Liver (tissue), 8 donors: ENCODE measurements at regions not wholly inside any gene's neighbourhood (a gene's known extent, or its start where the extent isn't known, plus 50 kb on each side); places are given as distances from the start of the nearest gene placed in this dataset.

Source experiments
- DNase-seq: peaks from one replicate; pipeline ENCODE4 v3.0.0-alpha.2; 2017; ENCODE audit warnings: low spot score
- H3K27ac ChIP-seq, 2 donors: one replicate each; pipeline ENCODE4 v1.7.0; 2013; ENCODE audit warnings: inconsistent platforms in 2 of 2, low read length in 2 of 2, control low read depth in 1 of 2, low read depth in 1 of 2, mild to moderate bottlenecking in 1 of 2
- H3K27me3 ChIP-seq, 4 donors: one replicate each; pipeline versions ENCODE4 v1.6.1 to v1.7.0; 2013; ENCODE audit warnings: low read length in 3 of 4, inconsistent platforms in 1 of 4, mild to moderate bottlenecking in 1 of 4, moderate library complexity in 1 of 4; ENCODE audit not compliant: control insufficient read depth in 4 of 4, insufficient read depth in 4 of 4
- H3K36me3 ChIP-seq, 4 donors: one replicate each; pipeline versions ENCODE4 v1.6.1 to v1.7.0; 2013; ENCODE audit warnings: low read length in 3 of 4, mild to moderate bottlenecking in 3 of 4, low read depth in 1 of 4, moderate library complexity in 1 of 4; ENCODE audit not compliant: control insufficient read depth in 4 of 4, insufficient read depth in 3 of 4
- H3K4me1 ChIP-seq, 4 donors: one replicate each; pipeline versions ENCODE4 v1.6.1 to v1.7.0; 2013; ENCODE audit warnings: low read length in 3 of 4, mild to moderate bottlenecking in 3 of 4, moderate library complexity in 1 of 4; ENCODE audit not compliant: control insufficient read depth in 4 of 4, insufficient read depth in 4 of 4
- H3K4me3 ChIP-seq, 3 donors: one replicate each; pipeline versions ENCODE4 v1.6.1 to v1.7.0; 2013; ENCODE audit warnings: low read length in 3 of 3, control low read depth in 1 of 3, low read depth in 1 of 3, mild to moderate bottlenecking in 1 of 3
- H3K9ac ChIP-seq, 2 donors: one replicate each; pipeline ENCODE4 v1.7.0; 2013; ENCODE audit warnings: low read length in 2 of 2, mild to moderate bottlenecking in 2 of 2, moderate library complexity in 2 of 2, control low read depth in 1 of 2, low read depth in 1 of 2
- H3K9me3 ChIP-seq, 4 donors: one replicate each; pipeline versions ENCODE4 v1.6.1 to v1.7.0; 2013; ENCODE audit warnings: low read length in 3 of 4; ENCODE audit not compliant: control insufficient read depth in 4 of 4
- CTCF ChIP-seq: fragments of 150-350 bp; IDR thresholded peaks from 2 replicates; pipeline ENCODE4 v1.5.1; 2017; ENCODE audit warnings: improper control_type of control experiment, low read depth, low read length; ENCODE audit not compliant: missing input control
- EGR1 ChIP-seq, 2 donors: IDR thresholded peaks; 2 replicates each; pipeline ENCODE4 v1.6.1; 2016 to 2018; ENCODE audit warnings: antibody characterized with exemption in 2 of 2, low read depth in 2 of 2
- FOXA1 ChIP-seq: IDR thresholded peaks from 2 replicates; pipeline ENCODE4 v1.6.1; 2016; ENCODE audit warnings: antibody characterized with exemption
- FOXA2 ChIP-seq: IDR thresholded peaks from 2 replicates; pipeline ENCODE4 v1.6.1; 2016; ENCODE audit warnings: antibody characterized with exemption
- GABPA ChIP-seq, 2 donors: IDR thresholded peaks in 1 of 2; conservative IDR thresholded peaks in 1 of 2; 2 replicates each; pipeline ENCODE4 v1.6.1; 2016; ENCODE audit warnings: antibody characterized with exemption in 2 of 2, mild to moderate bottlenecking in 1 of 2, moderate library complexity in 1 of 2
- HNF4A ChIP-seq, 2 donors: conservative IDR thresholded peaks; 2 replicates each; pipeline ENCODE4 v1.6.1; 2016; ENCODE audit warnings: antibody characterized with exemption in 2 of 2, mild to moderate bottlenecking in 2 of 2
- HNF4G ChIP-seq: IDR thresholded peaks from 2 replicates; pipeline ENCODE4 v1.6.1; 2016; ENCODE audit warnings: antibody characterized with exemption
- JUND ChIP-seq, 2 donors: IDR thresholded peaks; 2 replicates each; pipeline ENCODE4 v1.6.1; 2016; ENCODE audit warnings: antibody characterized with exemption in 2 of 2
- MAX ChIP-seq: IDR thresholded peaks from 2 replicates; pipeline ENCODE4 v1.6.1; 2016; ENCODE audit warnings: antibody characterized with exemption
- NR2F2 ChIP-seq: IDR thresholded peaks from 2 replicates; pipeline ENCODE4 v1.6.1; 2016; ENCODE audit warnings: antibody characterized with exemption
- RAD21 ChIP-seq, 2 donors: IDR thresholded peaks; 2 replicates each; pipeline ENCODE4 v1.6.1; 2016; ENCODE audit warnings: antibody characterized with exemption in 2 of 2, mild to moderate bottlenecking in 2 of 2
- RXRA ChIP-seq, 2 donors: IDR thresholded peaks; 2 replicates each; pipeline ENCODE4 v1.6.1; 2017 to 2018; ENCODE audit warnings: antibody characterized with exemption in 2 of 2, mild to moderate bottlenecking in 1 of 2
- SP1 ChIP-seq: IDR thresholded peaks from 2 replicates; pipeline ENCODE4 v1.6.1; 2018; ENCODE audit warnings: antibody characterized with exemption, mild to moderate bottlenecking
- TAF1 ChIP-seq: conservative IDR thresholded peaks from 2 replicates; pipeline ENCODE4 v1.6.1; 2016; ENCODE audit warnings: antibody characterized with exemption, mild to moderate bottlenecking
- YY1 ChIP-seq: IDR thresholded peaks from 2 replicates; pipeline ENCODE4 v1.6.1; 2016; ENCODE audit warnings: antibody characterized with exemption, mild to moderate bottlenecking
- WGBS: extraction: QIAGEN DNeasy Blood & Tissue Kit; methylation state at CpG from one replicate; pipeline ENCODE4 v1.1.7; 2013; 5-methylcytosine and 5-hydroxymethylcytosine counted together
- TF ChIP-seq, protein P1 (sequence below): IDR thresholded peaks from 2 replicates; pipeline ENCODE4 v1.6.1; 2016; ENCODE audit warnings: antibody characterized with exemption
- TF ChIP-seq, protein P2 (sequence below): IDR thresholded peaks from 2 replicates; pipeline ENCODE4 v1.6.1; 2016; ENCODE audit warnings: antibody characterized with exemption
- TF ChIP-seq, protein P3 (sequence below): IDR thresholded peaks from 2 replicates; pipeline ENCODE4 v1.6.1; 2016; ENCODE audit warnings: antibody characterized with exemption, mild to moderate bottlenecking
- donor health status: healthy.
- donor health status: healthy.
- donor health status: healthy.
- donor health status: healthy.
- donor health status: healthy.

- no peaks in the 10 kb centered on the region for H3K4me1 ChIP-seq
- no peak overlapping the region for H3K27ac ChIP-seq
- no peak overlapping the region for H3K9ac ChIP-seq
- H3K27me3 ChIP-seq: no peaks in the 10 kb centered on the region
- H3K9me3 ChIP-seq: no peaks in the 10 kb centered on the region
- TF ChIP-seq HNF4G (no peak), YY1 (no peak), EGR1 (IDR thresholded peaks at IDR 0.05; ENCODE audit: low read depth in 2 of 2) (no peak), TAF1 (no peak), CTCF (no peak), MAX (no peak), NR2F2 (no peak), RAD21 (IDR thresholded peaks at IDR 0.05) (no peak), RXRA (IDR thresholded peaks at IDR 0.05) (no peak), SP1 (no peak), FOXA1 (no peak), FOXA2 (no peak), HNF4A (conservative IDR thresholded peaks at IDR 0.05) (no peak), JUND (IDR thresholded peaks at IDR 0.05) (no peak), GABPA (IDR thresholded peaks at IDR 0.05 in 1 of 2, conservative IDR thresholded peaks at IDR 0.05 in 1 of 2) (no peak)
- TF ChIP-seq, protein P1, sequence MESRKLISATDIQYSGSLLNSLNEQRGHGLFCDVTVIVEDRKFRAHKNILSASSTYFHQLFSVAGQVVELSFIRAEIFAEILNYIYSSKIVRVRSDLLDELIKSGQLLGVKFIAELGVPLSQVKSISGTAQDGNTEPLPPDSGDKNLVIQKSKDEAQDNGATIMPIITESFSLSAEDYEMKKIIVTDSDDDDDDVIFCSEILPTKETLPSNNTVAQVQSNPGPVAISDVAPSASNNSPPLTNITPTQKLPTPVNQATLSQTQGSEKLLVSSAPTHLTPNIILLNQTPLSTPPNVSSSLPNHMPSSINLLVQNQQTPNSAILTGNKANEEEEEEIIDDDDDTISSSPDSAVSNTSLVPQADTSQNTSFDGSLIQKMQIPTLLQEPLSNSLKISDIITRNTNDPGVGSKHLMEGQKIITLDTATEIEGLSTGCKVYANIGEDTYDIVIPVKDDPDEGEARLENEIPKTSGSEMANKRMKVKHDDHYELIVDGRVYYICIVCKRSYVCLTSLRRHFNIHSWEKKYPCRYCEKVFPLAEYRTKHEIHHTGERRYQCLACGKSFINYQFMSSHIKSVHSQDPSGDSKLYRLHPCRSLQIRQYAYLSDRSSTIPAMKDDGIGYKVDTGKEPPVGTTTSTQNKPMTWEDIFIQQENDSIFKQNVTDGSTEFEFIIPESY: no peak
- TF ChIP-seq, protein P2, sequence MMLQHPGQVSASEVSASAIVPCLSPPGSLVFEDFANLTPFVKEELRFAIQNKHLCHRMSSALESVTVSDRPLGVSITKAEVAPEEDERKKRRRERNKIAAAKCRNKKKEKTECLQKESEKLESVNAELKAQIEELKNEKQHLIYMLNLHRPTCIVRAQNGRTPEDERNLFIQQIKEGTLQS: no peak
- TF ChIP-seq, protein P3, sequence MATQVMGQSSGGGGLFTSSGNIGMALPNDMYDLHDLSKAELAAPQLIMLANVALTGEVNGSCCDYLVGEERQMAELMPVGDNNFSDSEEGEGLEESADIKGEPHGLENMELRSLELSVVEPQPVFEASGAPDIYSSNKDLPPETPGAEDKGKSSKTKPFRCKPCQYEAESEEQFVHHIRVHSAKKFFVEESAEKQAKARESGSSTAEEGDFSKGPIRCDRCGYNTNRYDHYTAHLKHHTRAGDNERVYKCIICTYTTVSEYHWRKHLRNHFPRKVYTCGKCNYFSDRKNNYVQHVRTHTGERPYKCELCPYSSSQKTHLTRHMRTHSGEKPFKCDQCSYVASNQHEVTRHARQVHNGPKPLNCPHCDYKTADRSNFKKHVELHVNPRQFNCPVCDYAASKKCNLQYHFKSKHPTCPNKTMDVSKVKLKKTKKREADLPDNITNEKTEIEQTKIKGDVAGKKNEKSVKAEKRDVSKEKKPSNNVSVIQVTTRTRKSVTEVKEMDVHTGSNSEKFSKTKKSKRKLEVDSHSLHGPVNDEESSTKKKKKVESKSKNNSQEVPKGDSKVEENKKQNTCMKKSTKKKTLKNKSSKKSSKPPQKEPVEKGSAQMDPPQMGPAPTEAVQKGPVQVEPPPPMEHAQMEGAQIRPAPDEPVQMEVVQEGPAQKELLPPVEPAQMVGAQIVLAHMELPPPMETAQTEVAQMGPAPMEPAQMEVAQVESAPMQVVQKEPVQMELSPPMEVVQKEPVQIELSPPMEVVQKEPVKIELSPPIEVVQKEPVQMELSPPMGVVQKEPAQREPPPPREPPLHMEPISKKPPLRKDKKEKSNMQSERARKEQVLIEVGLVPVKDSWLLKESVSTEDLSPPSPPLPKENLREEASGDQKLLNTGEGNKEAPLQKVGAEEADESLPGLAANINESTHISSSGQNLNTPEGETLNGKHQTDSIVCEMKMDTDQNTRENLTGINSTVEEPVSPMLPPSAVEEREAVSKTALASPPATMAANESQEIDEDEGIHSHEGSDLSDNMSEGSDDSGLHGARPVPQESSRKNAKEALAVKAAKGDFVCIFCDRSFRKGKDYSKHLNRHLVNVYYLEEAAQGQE: no peak
- H3K36me3 ChIP-seq: no peaks in the 10 kb centered on the region
- 91% methylated on average over 6 of the region's 6 CpGs for WGBS
- DNase-seq: no peak
- no peak overlapping the region for H3K4me3 ChIP-seq
Observed at GRCh38 chr9:113794721-113795120, 81.4 kb upstream of the ZNF618 start.
